Ascending aorta (tissue), 2 donors: ENCODE measurements at regions not wholly inside any gene's neighbourhood (a gene's known extent, or its start where the extent isn't known, plus 50 kb on each side); places are given as distances from the start of the nearest gene placed in this dataset.

Source experiments
- DNase-seq, 2 donors: peaks; one replicate each; pipeline ENCODE4 v3.0.0-alpha.2; 2019; ENCODE audit warnings: low spot score in 2 of 2
- H3K27ac ChIP-seq, 2 donors: fragments of 200-600 bp; sonication (generic); one replicate each; pipeline ENCODE4 v1.5.1; 2016 to 2017; ENCODE audit warnings: mild to moderate bottlenecking in 1 of 2
- H3K27me3 ChIP-seq: fragments of 200-600 bp; sonication (generic); one replicate; pipeline ENCODE4 v1.5.1; 2017
- H3K36me3 ChIP-seq, 2 donors: fragments of 200-600 bp; sonication (generic); one replicate each; pipeline ENCODE4 v1.5.1; 2016
- H3K4me1 ChIP-seq, 2 donors: fragments of 200-600 bp; sonication (generic); one replicate each; pipeline ENCODE4 v1.5.1; 2016 to 2017; ENCODE audit warnings: mild to moderate bottlenecking in 1 of 2
- H3K4me3 ChIP-seq, 2 donors: fragments of 200-600 bp; sonication (generic); one replicate each; pipeline ENCODE4 v1.5.1; 2016 to 2017; ENCODE audit warnings: mild to moderate bottlenecking in 1 of 2
- H3K9me3 ChIP-seq, 2 donors: fragments of 200-600 bp; sonication (generic); one replicate each; pipeline ENCODE4 v1.5.1; 2016
- intact Hi-C: fragments of 100-400 bp; cut with DNase I; formaldehyde crosslinking; loops from one replicate; pipeline ENCODE4 v1.15.1; 2023
- TF ChIP-seq, protein P1 (sequence below), 3 experiments: fragments of 200-600 bp in 2 of 3; fragments of 450-650 bp in 1 of 3; sonication (generic) in 2 of 3; IDR thresholded peaks; one replicate each; pipeline ENCODE4 v1.5.1; 2016 to 2019; ENCODE audit warnings: antibody characterized with exemption in 3 of 3, mild to moderate bottlenecking in 1 of 3, moderate library complexity in 1 of 3

DNA sequence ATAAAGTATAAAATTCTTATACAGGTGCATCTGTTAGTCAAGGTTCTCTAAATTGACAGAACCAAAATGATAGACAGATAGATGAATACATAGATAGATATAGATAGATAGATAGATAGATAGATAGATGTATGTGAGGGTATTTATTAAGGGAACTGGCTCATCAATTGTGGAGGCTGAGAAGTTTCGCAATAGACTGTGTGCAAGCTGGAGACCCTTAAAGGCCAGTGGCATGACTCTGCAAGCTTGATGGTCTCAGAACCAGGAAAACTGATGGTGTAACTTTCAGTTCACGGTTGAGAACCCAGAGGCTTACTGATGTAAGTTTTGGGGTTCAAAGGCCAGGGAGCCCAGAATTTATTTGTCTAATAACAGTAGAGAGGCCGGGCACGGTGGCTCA lies 1123.7 kb upstream of the CADM2 start:
- Histone ChIP-seq H3K36me3 (no peaks in the 10 kb centered on the region), H3K27me3 (no peaks in the 10 kb centered on the region), H3K9me3 (no peaks in the 10 kb centered on the region), H3K4me1 (no peaks in the 10 kb centered on the region), H3K4me3 (no peak overlapping the region), H3K27ac (no peak overlapping the region)
- TF ChIP-seq, protein P1, sequence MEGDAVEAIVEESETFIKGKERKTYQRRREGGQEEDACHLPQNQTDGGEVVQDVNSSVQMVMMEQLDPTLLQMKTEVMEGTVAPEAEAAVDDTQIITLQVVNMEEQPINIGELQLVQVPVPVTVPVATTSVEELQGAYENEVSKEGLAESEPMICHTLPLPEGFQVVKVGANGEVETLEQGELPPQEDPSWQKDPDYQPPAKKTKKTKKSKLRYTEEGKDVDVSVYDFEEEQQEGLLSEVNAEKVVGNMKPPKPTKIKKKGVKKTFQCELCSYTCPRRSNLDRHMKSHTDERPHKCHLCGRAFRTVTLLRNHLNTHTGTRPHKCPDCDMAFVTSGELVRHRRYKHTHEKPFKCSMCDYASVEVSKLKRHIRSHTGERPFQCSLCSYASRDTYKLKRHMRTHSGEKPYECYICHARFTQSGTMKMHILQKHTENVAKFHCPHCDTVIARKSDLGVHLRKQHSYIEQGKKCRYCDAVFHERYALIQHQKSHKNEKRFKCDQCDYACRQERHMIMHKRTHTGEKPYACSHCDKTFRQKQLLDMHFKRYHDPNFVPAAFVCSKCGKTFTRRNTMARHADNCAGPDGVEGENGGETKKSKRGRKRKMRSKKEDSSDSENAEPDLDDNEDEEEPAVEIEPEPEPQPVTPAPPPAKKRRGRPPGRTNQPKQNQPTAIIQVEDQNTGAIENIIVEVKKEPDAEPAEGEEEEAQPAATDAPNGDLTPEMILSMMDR (IDR thresholded peaks at IDR 0.05): no peak
- no peak for DNase-seq
- intact Hi-C loops: no loop called here

DNA sequence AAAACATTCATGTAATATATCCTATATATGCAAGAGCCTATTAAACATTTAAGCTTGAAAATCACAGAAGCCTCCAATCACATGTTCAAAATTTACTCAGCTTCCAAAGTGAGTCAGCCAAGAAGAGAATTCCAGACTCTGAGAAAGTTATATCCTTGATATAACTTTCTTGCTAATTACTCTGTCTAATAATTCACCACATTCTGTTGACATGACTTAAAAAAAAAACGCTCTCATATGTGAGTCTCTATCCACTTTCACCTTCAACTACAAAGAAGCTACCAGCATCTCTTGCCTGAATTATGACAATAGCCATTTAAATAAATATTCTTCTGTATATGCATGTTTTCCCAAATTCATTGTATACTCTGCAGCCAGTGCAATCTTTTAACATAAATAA lies 1116.3 kb upstream of the CADM2 start:
- no peak overlapping the region for H3K4me3 ChIP-seq
- no peak overlapping the region for H3K27ac ChIP-seq
- TF ChIP-seq, protein P1 (IDR thresholded peaks at IDR 0.05): no peak
- no peaks in the 10 kb centered on the region for H3K9me3 ChIP-seq
- H3K36me3 ChIP-seq: no peaks in the 10 kb centered on the region
- intact Hi-C loops: no loop called here
- no peaks in the 10 kb centered on the region for H3K27me3 ChIP-seq
- no peaks in the 10 kb centered on the region for H3K4me1 ChIP-seq
- no peak for DNase-seq

DNA sequence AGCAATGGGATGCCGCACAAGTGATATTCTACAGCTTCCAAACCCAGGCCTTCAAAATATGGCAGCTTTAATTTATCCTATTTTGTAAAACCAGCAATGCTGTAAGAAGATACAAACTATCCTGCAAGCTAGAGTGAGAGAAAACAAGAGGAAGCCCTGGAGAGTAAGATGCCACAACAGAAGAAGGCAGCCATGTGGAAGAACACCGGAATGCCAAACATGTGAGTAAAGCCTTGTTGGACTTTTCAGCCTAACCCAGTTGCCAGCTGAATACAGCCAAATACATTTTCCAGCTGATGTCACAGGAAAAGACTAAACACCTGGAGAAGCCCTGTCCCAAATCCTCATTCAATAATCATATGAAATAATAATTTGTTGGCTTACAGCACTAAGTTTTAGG lies 1115.1 kb upstream of the CADM2 start:
- H3K36me3 ChIP-seq: no peaks in the 10 kb centered on the region
- DNase-seq: no peak
- H3K9me3 ChIP-seq: no peaks in the 10 kb centered on the region
- no peak overlapping the region for H3K27ac ChIP-seq
- no peak overlapping the region for H3K4me3 ChIP-seq
- intact Hi-C loops: no loop called here
- no peaks in the 10 kb centered on the region for H3K4me1 ChIP-seq
- TF ChIP-seq, protein P1 (IDR thresholded peaks at IDR 0.05): no peak
- no peaks in the 10 kb centered on the region for H3K27me3 ChIP-seq

DNA sequence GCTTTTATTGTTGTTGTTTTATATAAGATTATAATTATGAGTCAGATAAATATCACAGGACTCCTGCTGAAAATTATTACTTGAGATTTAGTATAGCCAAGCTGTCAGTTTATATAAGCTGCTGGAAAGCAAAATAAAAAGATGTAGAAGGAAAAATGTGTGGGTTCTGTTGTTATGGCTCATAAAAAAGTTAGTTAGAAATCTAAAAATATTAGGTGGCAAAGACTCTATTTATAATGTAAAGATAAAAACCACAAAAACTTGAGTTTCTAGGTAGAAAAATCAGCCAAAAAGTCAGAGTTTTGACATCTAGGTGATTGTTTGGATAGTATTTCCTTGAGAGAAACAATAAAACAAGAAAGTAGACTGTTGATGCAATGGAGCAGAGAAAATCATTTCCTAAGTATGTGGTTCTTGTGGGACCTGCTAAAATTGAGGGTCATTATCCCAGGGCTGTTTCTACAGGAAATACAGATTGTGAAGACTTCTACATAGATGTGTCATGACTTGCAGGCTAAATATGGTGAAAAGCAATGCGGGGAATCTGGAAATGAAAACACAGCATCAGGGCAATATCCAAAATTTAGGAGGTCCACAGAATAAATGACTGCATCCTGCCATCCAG lies 1109.6 kb upstream of the CADM2 start:
- Histone ChIP-seq H3K9me3 (no peaks in the 10 kb centered on the region), H3K4me3 (no peak overlapping the region), H3K4me1 (no peaks in the 10 kb centered on the region), H3K36me3 (no peaks in the 10 kb centered on the region), H3K27ac (no peak overlapping the region), H3K27me3 (no peaks in the 10 kb centered on the region)
- TF ChIP-seq, protein P1 (IDR thresholded peaks at IDR 0.05): no peak
- DNase-seq: no peak
- intact Hi-C loops: no loop called here

DNA sequence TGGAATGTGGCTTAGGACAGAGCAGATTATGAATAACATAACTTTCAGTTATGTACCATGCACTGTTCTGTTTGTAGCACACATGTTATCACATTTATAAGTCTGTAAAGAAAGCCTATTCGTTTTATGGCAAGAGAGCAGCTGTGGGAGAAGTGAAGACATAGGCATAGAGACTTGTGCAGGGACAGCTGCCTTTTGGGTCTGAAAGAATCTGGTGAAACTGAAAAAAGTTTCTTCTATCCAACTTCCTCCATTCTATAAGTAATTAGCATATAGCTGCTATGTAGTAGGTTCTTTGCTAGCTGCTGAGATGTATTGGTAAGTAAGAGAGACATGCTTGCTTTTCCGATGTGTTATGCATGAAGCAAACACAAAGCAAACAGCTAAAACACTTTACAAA lies 1095.4 kb upstream of the CADM2 start:
- H3K27ac ChIP-seq: no peak overlapping the region

More for the DNA sequence above, 1095.4 kb upstream of the CADM2 start:
- Histone ChIP-seq H3K27me3 (no peaks in the 10 kb centered on the region), H3K36me3 (no peaks in the 10 kb centered on the region), H3K4me1 (no peaks in the 10 kb centered on the region), H3K4me3 (no peak overlapping the region), H3K9me3 (no peaks in the 10 kb centered on the region)
- intact Hi-C loops: no loop called here
- TF ChIP-seq, protein P1 (IDR thresholded peaks at IDR 0.05): no peak
- DNase-seq: no peak
